GM12872 (cell line): ENCODE measurements at regions not wholly inside any gene's neighbourhood (a gene's known extent, or its start where the extent isn't known, plus 50 kb on each side); places are given as distances from the start of the nearest gene placed in this dataset.

Source experiments
- CTCF ChIP-seq: IDR thresholded peaks from 3 replicates; pipeline ENCODE4 v1.5.1; 2011; ENCODE audit warnings: low read depth, mild to moderate bottlenecking, low read length, moderate library complexity; ENCODE audit not compliant: insufficient read depth

GRCh38 chr6:93749191-93749590 lies 329.8 kb upstream of the EPHA7 start:
- no peak for TF ChIP-seq CTCF

GRCh38 chr6:93746892-93747291 lies 327.5 kb upstream of the EPHA7 start:
- TF ChIP-seq CTCF = no peak

- TF ChIP-seq CTCF = no peak
These were observed 325.9 kb upstream of the EPHA7 start for GRCh38 chr6:93745306-93745705.

GRCh38 chr6:93735099-93735498 lies 315.7 kb upstream of the EPHA7 start:
- no peak for TF ChIP-seq CTCF

GRCh38 chr6:93731306-93731705 lies 311.9 kb upstream of the EPHA7 start:
- no peak for TF ChIP-seq CTCF

GRCh38 chr6:93728150-93728549 lies 308.8 kb upstream of the EPHA7 start:
- TF ChIP-seq CTCF = no peak

- no peak for TF ChIP-seq CTCF
These were observed 308.1 kb upstream of the EPHA7 start for GRCh38 chr6:93727447-93727846.
